NT2/D1 (cell line): ENCODE measurements at regions not wholly inside any gene's neighbourhood (a gene's known extent, or its start where the extent isn't known, plus 50 kb on each side); places are given as distances from the start of the nearest gene placed in this dataset.

Experiments
- SUZ12 ChIP-seq: IDR thresholded peaks from 2 replicates; pipeline ENCODE4 v1.6.1; 2011; ENCODE audit not compliant: insufficient read length, insufficient read depth; ENCODE audit errors: extremely low read depth
- YY1 ChIP-seq: IDR thresholded peaks from 2 replicates; pipeline ENCODE4 v1.6.1; 2011; ENCODE audit not compliant: insufficient read length, insufficient read depth

GRCh38 chr2:155485141-155485842, 786.8 kb downstream of the KCNJ3 start:
- TF ChIP-seq YY1 (no peak), SUZ12 (no peak)
